H7 (cell line): ENCODE measurements at regions not wholly inside any gene's neighbourhood (a gene's known extent, or its start where the extent isn't known, plus 50 kb on each side); places are given as distances from the start of the nearest gene placed in this dataset.
"Not testable (repeated sequence)": the region's sequence is repeated elsewhere in the genome, so short reads cannot be mapped to it uniquely, and the experiment has no call there.

Source experiments
- DNase-seq: peaks from one replicate; pipeline ENCODE4 v3.0.0; 2012
- H3K27me3 ChIP-seq: 2 replicates; pipeline ENCODE4 v1.6.0; 2011; ENCODE audit warnings: mild to moderate bottlenecking, low read length; ENCODE audit not compliant: control insufficient read depth, insufficient read depth
- H3K36me3 ChIP-seq: replicated peaks from 2 replicates; pipeline ENCODE4 v1.5.1; 2011; ENCODE audit warnings: low read length; ENCODE audit not compliant: control insufficient read depth, insufficient read depth
- H3K4me3 ChIP-seq: 2 replicates; pipeline ENCODE4 v1.5.1; 2011; ENCODE audit warnings: low read depth, mild to moderate bottlenecking, control low read depth, low read length, moderate library complexity; ENCODE audit not compliant: insufficient read depth

DNA sequence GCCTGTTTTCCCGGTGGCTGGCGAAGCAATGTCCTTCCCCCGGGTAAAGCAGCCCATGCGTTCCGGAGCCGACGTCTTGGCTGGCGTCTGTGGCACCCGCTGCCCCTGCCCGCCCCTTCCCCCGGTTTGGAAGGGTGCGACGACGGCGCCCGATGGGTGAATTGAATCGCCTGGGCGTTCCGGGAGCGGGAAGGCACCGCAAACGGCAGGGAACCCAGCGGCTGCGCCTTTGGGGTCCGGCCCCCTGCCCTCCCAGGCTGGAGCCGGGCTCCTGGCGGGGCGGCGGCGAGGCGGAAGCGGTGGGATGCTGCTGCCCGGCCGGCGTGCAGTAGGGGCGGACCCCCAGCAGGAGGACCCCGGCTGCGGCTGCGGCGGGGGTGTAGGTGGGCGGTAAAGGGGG, 123.6 kb upstream of the RHOU start:
- H3K4me3 ChIP-seq, DNase-seq, H3K27me3 ChIP-seq: not testable (repeated sequence)

GRCh38 chr1:228622002-228622716, 113.1 kb upstream of the RHOU start:
- H3K27me3 ChIP-seq, H3K4me3 ChIP-seq, H3K36me3 ChIP-seq, DNase-seq: not testable (repeated sequence)

More for the DNA sequence above, 123.6 kb upstream of the RHOU start:
- not testable (repeated sequence) for H3K36me3 ChIP-seq

DNA sequence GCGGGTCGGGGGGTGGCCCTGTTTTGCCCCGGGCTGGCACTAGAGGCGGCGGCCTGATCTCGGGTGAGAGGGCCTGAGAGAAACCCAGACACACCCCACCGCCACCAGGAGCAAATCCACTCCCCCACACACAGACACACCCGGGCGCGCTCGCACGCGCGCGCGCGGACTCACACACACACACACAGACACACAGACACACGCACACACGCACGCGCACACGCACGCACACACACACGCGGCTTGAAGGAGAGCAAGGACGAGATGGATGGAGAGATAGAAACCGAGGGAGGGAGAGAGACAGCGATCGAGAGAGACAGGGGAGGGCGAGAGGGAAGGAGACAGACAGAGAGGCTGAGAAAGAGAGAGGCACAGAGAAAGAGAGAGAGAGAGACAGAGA, 108.8 kb upstream of the RHOU start:
- not testable (repeated sequence) for H3K36me3 ChIP-seq, H3K4me3 ChIP-seq, H3K27me3 ChIP-seq, DNase-seq

DNA sequence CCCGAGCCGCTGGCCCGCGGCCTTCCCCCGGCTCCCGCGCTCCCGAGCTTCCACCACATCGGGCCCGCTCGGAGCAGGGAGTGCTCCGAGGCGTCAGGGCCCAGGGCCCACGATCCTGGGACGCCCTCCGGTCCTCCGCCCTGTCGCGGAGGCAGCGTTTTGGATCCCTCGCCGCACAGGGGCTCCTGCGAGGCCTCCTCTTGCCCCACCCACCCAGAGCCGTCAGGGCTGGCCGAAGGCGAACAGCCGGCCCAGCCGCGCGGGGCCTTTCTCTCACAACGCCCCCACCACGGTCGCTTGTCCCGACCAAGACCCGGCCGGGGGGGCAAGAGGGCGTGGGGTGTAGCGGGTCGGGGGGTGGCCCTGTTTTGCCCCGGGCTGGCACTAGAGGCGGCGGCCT, 102.4 kb upstream of the RHOU start:
- peak overlapping the region; percentile 36 for H3K4me3 ChIP-seq
- H3K36me3 ChIP-seq, DNase-seq, H3K27me3 ChIP-seq: not testable (repeated sequence)

DNA sequence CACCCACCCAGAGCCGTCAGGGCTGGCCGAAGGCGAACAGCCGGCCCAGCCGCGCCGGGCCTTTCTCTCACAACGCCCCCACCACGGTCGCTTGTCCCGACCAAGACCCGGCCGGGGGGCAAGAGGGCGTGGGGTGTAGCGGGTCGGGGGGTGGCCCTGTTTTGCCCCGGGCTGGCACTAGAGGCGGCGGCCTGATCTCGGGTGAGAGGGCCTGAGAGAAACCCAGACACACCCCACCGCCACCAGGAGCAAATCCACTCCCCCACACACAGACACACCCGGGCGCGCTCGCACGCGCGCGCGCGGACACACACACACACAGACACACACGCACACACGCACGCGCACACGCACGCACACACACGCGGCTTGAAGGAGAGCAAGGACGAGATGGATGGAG, 100.0 kb upstream of the RHOU start:
- H3K4me3 ChIP-seq, result peak overlapping the region; percentile 37
- not testable (repeated sequence) for H3K27me3 ChIP-seq, H3K36me3 ChIP-seq, DNase-seq

DNA sequence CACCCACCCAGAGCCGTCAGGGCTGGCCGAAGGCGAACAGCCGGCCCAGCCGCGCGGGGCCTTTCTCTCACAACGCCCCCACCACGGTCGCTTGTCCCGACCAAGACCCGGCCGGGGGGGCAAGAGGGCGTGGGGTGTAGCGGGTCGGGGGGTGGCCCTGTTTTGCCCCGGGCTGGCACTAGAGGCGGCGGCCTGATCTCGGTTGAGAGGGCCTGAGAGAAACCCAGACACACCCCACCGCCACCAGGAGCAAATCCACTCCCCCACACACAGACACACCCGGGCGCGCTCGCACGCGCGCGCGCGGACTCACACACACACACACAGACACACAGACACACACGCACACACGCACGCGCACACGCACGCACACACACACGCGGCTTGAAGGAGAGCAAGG, 97.8 kb upstream of the RHOU start:
- H3K36me3 ChIP-seq, DNase-seq, H3K27me3 ChIP-seq: not testable (repeated sequence)
- peak overlapping the region; percentile 30; the same call in 1 of the 2 replicates for H3K4me3 ChIP-seq

GRCh38 chr1:228646717-228647522, 88.4 kb upstream of the RHOU start:
- peak; percentile 65 for DNase-seq
- peak overlapping the region; percentile 57 for H3K4me3 ChIP-seq
- H3K27me3 ChIP-seq, result peaks cover 51% of the 10 kb centered on the region
- no peaks in the 10 kb centered on the region for H3K36me3 ChIP-seq

DNA sequence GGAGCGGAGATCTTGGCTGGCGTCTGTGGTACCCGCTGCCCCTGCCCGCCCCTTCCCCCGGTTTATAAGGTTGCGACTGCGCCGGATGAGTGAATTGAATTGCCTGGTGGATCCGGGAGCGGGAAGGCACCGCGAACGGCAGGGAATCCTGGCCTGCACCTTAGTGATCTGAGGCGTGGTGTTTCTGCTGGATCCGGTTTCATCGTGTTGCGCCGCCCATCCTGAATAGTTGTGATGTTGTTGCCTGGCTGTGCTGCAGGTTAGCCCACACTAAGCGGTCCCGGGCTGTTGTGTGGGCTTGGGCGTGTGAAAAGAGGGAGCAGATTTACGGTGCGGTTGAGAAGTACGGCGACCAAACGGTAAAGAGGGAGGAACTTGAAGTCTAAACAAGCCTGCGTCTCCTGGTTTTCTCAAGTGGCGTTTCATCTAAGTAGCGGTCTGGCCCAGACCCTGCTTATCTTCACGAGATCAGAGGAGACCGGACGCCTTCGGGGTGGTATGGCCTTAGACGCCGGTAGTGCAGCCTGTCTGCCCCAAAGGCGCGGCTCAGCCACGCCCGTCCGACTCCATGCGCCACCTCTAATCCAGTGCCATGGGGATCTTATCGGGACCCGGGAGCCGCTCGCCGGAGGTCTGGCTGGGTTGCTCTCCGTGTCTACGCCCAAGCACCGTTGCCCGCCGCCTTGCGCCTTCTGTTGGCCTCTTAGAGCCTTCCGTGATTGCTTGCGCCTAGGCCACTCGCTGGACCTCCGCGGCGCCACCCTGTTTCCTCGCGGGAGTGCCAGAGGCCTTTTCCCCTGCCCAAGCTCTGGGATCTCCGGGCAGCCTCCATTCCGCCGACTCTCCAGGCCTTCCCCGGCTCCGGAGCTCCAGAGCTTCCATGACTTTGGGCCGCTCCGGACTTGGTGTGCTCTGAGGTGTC, 87.5 kb upstream of the RHOU start:
- Histone ChIP-seq H3K36me3 (no peaks in the 10 kb centered on the region), H3K27me3 (peaks cover 51% of the 10 kb centered on the region), H3K4me3 (peak overlapping the region; percentile 57)
- DNase-seq, result peak; percentile 72

DNA sequence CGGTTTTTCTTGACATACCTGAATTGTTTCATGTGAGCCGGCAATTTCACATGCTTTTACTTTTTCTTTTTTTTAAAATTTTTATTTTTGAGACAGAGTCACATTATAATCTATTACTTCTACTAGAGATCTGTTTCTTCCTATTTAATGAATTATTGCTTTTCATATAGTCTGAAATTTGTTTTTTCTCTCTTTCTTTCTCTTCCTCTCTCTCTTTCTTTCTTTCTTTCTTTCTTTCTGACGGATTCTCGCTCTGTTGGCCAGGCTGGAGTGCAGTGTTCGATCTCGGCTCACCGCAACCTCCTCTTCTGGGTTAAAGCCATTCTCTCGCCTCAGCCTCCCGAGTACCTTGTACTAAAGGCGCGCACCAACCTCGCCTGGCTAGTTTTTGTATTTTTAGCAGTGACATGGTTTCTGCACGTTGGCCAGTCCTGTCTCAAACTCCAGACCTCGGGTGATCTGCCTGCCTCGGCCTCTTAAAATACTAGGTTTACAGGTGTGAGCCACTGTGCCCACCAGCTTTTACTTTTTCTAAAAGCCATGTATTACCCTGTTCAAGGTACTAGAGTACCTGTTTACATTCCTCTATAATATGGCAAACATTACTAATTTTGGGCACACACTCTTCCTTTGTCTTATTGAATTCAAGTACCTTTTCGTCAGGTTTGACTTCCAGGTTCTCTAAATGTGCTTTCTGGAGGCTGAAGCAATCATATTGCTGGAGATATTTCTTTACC, 86.5 kb upstream of the RHOU start:
- DNase-seq, result no peak
- H3K4me3 ChIP-seq, result no peak overlapping the region
- H3K27me3 ChIP-seq, result peaks cover 51% of the 10 kb centered on the region
- H3K36me3 ChIP-seq, result no peaks in the 10 kb centered on the region

DNA sequence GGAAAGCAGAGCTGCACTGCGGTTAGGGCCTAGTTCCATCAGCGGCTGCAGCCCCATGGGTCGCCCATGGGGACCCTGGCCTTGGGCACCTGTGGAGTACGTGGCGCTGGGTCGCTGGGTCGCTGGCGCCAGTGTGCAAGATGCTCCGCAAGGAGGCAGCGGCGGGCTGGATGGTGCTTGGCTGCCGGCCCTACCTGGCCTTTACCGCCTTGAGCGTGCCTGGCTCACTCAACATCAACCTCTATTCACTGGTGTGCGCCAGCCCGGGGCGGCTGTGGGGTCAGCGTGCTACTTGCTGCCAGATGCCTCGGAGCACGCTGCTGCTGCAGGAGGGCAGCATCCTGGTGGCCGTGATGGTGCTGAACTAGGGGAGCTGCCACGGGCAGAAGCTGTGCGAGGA, 85.1 kb upstream of the RHOU start:
- H3K4me3 ChIP-seq, result peak overlapping the region; percentile 12; the same call in 1 of the 2 replicates
- H3K36me3 ChIP-seq, result no peaks in the 10 kb centered on the region
- H3K27me3 ChIP-seq, result peaks cover 51% of the 10 kb centered on the region
- peak; percentile 76 for DNase-seq

- peaks cover 51% of the 10 kb centered on the region for H3K27me3 ChIP-seq
- H3K4me3 ChIP-seq, result no peak overlapping the region
- no peak for DNase-seq
- no peaks in the 10 kb centered on the region for H3K36me3 ChIP-seq
Observed at GRCh38 chr1:228650946-228651345, 84.3 kb upstream of the RHOU start.

GRCh38 chr1:228652116-228652515, 83.2 kb upstream of the RHOU start:
- Histone ChIP-seq H3K36me3 (no peaks in the 10 kb centered on the region), H3K27me3 (peaks cover 44% of the 10 kb centered on the region), H3K4me3 (no peak overlapping the region)
- DNase-seq, result no peak

DNA sequence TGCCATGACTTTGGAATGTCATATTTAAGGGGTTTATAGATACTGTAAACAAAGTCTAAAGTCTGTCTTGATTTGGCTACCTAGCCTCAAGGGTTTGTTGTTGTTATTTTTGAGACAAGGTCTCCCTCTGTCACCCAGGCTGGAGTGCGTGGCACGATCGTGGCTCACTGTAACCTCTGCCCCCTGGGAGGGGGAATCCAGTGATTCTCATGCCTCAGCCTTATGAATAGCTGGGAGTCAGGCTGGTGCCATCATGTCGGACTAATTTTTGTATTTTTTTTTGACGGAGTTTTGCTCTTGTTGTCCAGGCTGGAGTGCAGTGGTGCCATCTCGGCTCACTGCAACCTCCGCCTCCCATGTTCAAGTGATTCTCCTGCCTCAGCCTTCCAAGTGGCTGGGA, 82.2 kb upstream of the RHOU start:
- not testable (repeated sequence) for H3K36me3 ChIP-seq, DNase-seq, H3K4me3 ChIP-seq
- peaks cover 34% of the 10 kb centered on the region for H3K27me3 ChIP-seq

DNA sequence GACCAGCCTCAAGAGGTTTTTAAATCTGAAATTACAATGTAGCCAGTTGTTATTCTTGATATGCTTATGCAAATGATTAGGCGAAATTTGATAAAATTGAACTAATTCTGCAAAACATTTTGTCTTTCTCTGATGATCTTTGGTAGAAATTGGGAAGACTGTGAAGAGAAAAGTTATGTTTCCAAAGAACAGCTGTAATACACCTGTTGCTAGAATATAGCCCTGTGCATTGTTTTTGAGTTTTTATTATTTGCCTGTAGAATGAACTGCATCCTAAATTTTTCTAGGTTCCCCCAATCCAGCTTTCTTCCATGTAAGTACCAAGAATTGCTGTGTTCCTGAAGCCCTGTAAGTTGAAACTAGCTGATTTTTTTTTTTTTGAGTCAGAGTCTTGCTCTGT, 81.5 kb upstream of the RHOU start:
- H3K27me3 ChIP-seq, result peaks cover 28% of the 10 kb centered on the region

More for the DNA sequence above, 81.5 kb upstream of the RHOU start:
- Histone ChIP-seq H3K36me3 (no peaks in the 10 kb centered on the region), H3K4me3 (no peak overlapping the region)
- no peak for DNase-seq
